Stimulated activated CD8-positive, alpha-beta memory T cell treated with anti-CD3 and anti-CD28 coated beads, Interleukin-7, amount 100 ng/mL, for 4 hours (primary cell): ENCODE measurements at regions not wholly inside any gene's neighbourhood (a gene's known extent, or its start where the extent isn't known, plus 50 kb on each side); places are given as distances from the start of the nearest gene placed in this dataset.
"Not testable (repeated sequence)": the region's sequence is repeated elsewhere in the genome, so short reads cannot be mapped to it uniquely, and the experiment has no call there.

ENCODE experiments used
- DNase-seq, 2 donors: peaks; one replicate each; pipeline ENCODE4 v3.0.0-alpha.2; 2020; ENCODE audit warnings: low read depth in 2 of 2

- no peak for DNase-seq
Observed at GRCh38 chr18:51453594-51453993, 256.1 kb upstream of the MEX3C start.

DNA sequence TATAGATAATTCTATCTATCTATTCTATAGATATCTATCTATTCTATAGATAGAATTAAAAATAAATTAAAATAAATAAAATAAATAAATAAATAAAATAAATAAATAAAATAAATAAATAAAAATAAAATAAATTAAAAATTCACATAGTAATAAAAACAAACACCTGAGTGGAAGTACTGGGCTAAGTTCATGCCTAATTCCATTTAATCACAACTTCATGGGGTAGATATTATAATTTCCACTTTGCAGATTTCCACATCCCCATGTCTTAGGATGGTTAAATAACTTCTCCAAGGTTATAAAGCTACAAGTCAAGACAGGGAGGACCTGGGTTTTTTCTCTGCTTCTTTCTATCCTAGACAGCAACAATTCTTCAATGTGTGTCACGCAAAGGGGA, 261.4 kb upstream of the MEX3C start:
- DNase-seq: no peak

DNA sequence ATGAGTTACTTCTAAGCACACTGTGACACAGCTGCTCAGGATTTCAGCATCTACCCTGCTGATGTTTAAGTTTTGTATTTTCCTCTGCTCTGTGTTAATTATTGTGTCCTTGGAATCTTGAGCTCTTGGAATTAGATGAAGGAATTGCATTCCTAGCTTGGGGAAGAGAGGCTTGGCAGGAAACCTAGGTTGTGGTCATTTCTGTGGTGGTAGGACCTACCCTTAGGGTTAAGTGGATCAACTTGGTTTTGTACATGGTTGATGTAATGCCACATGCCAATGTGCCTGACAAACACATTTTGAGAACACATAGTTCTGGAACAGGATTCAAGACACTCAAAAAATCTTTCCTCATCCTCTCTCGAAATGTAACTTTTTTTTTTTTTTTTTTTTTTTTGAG, 264.5 kb upstream of the MEX3C start:
- no peak for DNase-seq

- no peak for DNase-seq
Observed at GRCh38 chr18:51463483-51464136, 266.1 kb upstream of the MEX3C start.

GRCh38 chr18:51478908-51479307, 281.4 kb upstream of the MEX3C start:
- DNase-seq: no peak

DNA sequence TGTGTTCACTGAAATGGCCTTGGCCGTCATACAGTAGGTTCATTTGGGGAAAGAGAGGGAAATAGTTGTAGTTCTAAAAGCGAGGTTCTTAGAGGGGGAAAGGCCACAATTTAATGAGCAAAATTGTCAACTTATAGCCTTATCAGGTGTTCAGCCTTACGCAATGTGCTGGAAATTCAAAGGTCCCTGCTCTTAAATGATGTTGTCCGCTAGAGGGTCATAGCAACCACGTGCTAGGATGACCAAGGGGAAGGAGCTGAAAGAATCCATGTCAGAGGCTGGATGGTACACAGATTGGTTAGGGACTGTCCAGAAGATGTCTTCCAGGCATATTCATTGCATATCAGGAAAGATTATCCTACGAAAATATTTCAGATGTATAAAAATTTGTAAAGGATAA, 282.3 kb upstream of the MEX3C start:
- DNase-seq: no peak

GRCh38 chr18:51480407-51481261, 283.2 kb upstream of the MEX3C start:
- no peak for DNase-seq

GRCh38 chr18:51486735-51487366, 289.4 kb upstream of the MEX3C start:
- DNase-seq: no peak

- no peak for DNase-seq
Observed at GRCh38 chr18:51490417-51490816, 292.9 kb upstream of the MEX3C start.

- no peak for DNase-seq
Observed at GRCh38 chr18:51490860-51491259, 293.4 kb upstream of the MEX3C start.

- no peak for DNase-seq
Observed at GRCh38 chr18:51491678-51492372, 294.3 kb upstream of the MEX3C start.

- DNase-seq: no peak
Observed at GRCh38 chr18:51498085-51498855, 300.8 kb upstream of the MEX3C start.

DNA sequence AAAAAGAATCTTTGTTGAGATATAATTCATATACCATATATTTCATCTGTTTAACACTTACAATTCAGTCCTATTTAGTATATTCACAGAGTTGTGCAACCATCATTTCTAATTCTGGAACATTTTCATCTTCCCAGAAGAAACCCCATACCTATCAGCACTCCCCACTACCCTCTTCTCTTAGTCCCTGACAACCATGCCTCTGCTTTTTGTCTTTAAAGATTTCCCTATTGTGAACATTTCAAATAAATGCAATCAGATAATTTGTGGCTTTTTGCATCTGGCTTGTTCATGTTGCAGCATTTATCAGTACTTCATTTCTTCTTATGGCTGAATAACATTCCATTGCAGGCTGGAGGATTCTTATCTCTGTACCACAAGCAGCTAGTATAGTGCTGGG, 305.9 kb upstream of the MEX3C start:
- DNase-seq: no peak

GRCh38 chr18:51506811-51507210, 309.3 kb upstream of the MEX3C start:
- no peak for DNase-seq

DNA sequence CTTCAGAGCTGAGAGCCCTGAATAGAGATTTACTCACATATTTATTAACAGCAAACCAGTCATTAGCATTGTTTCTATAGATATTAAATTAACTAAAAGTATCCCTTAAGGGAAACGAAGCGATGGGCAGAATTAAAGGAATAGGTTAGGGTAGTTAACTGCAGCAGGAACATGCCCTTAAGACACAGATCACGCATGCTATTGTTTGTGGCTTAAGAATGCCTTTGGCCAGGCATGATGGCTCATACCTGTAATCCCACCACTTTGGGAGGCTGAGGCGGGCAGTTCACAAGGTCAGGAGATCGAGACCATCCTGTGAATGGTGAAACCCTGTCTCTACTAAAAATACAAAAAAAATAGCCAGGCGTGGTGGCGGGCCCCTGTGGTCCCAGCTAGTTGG, 310.9 kb upstream of the MEX3C start:
- not testable (repeated sequence) for DNase-seq

- DNase-seq: no peak
Observed at GRCh38 chr18:51510020-51510419, 312.5 kb upstream of the MEX3C start.

GRCh38 chr18:51513517-51513916, 316.0 kb upstream of the MEX3C start:
- DNase-seq: no peak

DNA sequence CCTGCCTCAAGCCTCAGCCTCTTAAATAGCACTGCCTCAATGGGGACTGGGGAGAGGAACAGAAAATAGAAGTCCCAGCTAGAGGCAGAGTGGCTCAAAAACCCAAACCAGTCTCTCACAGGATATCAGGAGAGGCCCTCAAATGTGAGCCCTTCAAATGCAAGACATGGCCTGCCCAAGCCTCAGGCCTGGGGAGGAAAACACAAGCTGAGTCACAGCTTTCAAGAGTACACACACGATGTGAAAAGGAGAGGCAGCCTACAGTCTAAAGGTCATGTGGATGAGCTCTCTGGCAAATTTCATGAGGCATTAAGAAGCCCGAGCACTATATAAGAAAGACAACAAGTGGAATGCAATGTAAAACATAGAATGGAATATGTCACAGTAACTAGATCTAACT, 316.6 kb upstream of the MEX3C start:
- DNase-seq: no peak

GRCh38 chr18:51516478-51517038, 319.1 kb upstream of the MEX3C start:
- DNase-seq: no peak

GRCh38 chr18:51519571-51519970, 322.1 kb upstream of the MEX3C start:
- DNase-seq: no peak

GRCh38 chr18:51520676-51521180, 323.2 kb upstream of the MEX3C start:
- DNase-seq: no peak
